ENCODE measurements at regions not wholly inside any gene's neighbourhood (a gene's known extent, or its start where the extent isn't known, plus 50 kb on each side); places are given as distances from the start of the nearest gene placed in this dataset.

DNA sequence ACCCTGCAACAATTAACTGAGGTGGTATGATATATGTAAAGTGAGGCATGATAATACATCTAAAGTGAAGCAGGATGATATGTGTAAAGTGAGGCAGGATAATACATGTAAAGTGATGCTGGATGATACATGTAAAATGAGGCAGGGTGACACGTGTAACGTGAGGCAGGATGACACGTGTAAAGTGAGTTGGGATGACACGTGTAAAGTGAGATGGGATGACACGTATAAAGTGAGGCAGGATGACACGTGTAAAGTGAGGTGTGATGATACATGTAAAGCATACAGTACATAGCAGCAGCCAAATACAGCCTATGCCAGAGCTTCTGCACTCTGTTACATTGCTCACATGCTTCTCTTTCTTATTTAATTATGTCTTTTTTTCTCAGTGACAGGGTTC is 184.4 kb upstream of the FOXF1 start:
- no peak for DNase-seq (ENCODE audit: low read depth in 1 of 2, low spot score in 1 of 2)
- no peak overlapping the region for H3K27ac ChIP-seq (replicated peaks)
- no peak overlapping the region for H3K4me3 ChIP-seq (replicated peaks; ENCODE audit: insufficient read depth, low read length)
- H3K27me3 ChIP-seq (ENCODE audit: insufficient read depth, poor library complexity, severe bottlenecking) = no peaks in the 10 kb centered on the region
- TF ChIP-seq GABPA (IDR thresholded peaks at IDR 0.05; ENCODE audit: low read depth) (no peak), CTCF (IDR thresholded peaks at IDR 0.05; ENCODE audit: insufficient read depth, low read length) (no peak), SPI1 (IDR thresholded peaks at IDR 0.05; ENCODE audit: borderline replicate concordance, low read depth) (no peak), POLR2AphosphoS5 (IDR thresholded peaks at IDR 0.05; ENCODE audit: low read depth) (no peak)
- TF ChIP-seq, protein P1, sequence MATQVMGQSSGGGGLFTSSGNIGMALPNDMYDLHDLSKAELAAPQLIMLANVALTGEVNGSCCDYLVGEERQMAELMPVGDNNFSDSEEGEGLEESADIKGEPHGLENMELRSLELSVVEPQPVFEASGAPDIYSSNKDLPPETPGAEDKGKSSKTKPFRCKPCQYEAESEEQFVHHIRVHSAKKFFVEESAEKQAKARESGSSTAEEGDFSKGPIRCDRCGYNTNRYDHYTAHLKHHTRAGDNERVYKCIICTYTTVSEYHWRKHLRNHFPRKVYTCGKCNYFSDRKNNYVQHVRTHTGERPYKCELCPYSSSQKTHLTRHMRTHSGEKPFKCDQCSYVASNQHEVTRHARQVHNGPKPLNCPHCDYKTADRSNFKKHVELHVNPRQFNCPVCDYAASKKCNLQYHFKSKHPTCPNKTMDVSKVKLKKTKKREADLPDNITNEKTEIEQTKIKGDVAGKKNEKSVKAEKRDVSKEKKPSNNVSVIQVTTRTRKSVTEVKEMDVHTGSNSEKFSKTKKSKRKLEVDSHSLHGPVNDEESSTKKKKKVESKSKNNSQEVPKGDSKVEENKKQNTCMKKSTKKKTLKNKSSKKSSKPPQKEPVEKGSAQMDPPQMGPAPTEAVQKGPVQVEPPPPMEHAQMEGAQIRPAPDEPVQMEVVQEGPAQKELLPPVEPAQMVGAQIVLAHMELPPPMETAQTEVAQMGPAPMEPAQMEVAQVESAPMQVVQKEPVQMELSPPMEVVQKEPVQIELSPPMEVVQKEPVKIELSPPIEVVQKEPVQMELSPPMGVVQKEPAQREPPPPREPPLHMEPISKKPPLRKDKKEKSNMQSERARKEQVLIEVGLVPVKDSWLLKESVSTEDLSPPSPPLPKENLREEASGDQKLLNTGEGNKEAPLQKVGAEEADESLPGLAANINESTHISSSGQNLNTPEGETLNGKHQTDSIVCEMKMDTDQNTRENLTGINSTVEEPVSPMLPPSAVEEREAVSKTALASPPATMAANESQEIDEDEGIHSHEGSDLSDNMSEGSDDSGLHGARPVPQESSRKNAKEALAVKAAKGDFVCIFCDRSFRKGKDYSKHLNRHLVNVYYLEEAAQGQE (IDR thresholded peaks at IDR 0.05; ENCODE audit: insufficient replicate concordance, low read depth) = no peak

GRCh38 chr16:86327321-86327720 is 183.0 kb upstream of the FOXF1 start:
- Histone ChIP-seq H3K27me3 (ENCODE audit: insufficient read depth, poor library complexity, severe bottlenecking) (no peaks in the 10 kb centered on the region), H3K4me3 (replicated peaks; ENCODE audit: insufficient read depth, low read length) (no peak overlapping the region), H3K27ac (replicated peaks) (no peak overlapping the region)
- TF ChIP-seq GABPA (IDR thresholded peaks at IDR 0.05; ENCODE audit: low read depth) (no peak), POLR2AphosphoS5 (IDR thresholded peaks at IDR 0.05; ENCODE audit: low read depth) (no peak), CTCF (IDR thresholded peaks at IDR 0.05; ENCODE audit: insufficient read depth, low read length) (no peak), SPI1 (IDR thresholded peaks at IDR 0.05; ENCODE audit: borderline replicate concordance, low read depth) (no peak)
- TF ChIP-seq, protein P1 (IDR thresholded peaks at IDR 0.05; ENCODE audit: insufficient replicate concordance, low read depth) = no peak
- no peak for DNase-seq (ENCODE audit: low read depth in 1 of 2, low spot score in 1 of 2)

- H3K27me3 ChIP-seq (ENCODE audit: insufficient read depth, poor library complexity, severe bottlenecking) = no peaks in the 10 kb centered on the region
- DNase-seq (ENCODE audit: low read depth in 1 of 2, low spot score in 1 of 2) = no peak
- TF ChIP-seq SPI1 (IDR thresholded peaks at IDR 0.05; ENCODE audit: borderline replicate concordance, low read depth) (no peak), POLR2AphosphoS5 (IDR thresholded peaks at IDR 0.05; ENCODE audit: low read depth) (no peak), CTCF (IDR thresholded peaks at IDR 0.05; ENCODE audit: insufficient read depth, low read length) (no peak), GABPA (IDR thresholded peaks at IDR 0.05; ENCODE audit: low read depth) (no peak)
- TF ChIP-seq, protein P1 (IDR thresholded peaks at IDR 0.05; ENCODE audit: insufficient replicate concordance, low read depth) = no peak
- no peak overlapping the region for H3K4me3 ChIP-seq (replicated peaks; ENCODE audit: insufficient read depth, low read length)
- no peak overlapping the region for H3K27ac ChIP-seq (replicated peaks)
Observed at GRCh38 chr16:86330906-86331305, 179.4 kb upstream of the FOXF1 start.

All from HL-60 (cell line).